Calu3 (cell line): ENCODE measurements at regions not wholly inside any gene's neighbourhood (a gene's known extent, or its start where the extent isn't known, plus 50 kb on each side); places are given as distances from the start of the nearest gene placed in this dataset.

Source experiments
- BruUV-seq: library from RNA; stranded (reverse); fragments of 400-500 nt; replicated peaks from 2 replicates; lab custom pipeline; 2021; lab: Mats Ljungman, UMichigan
- CTCF ChIA-PET: fragments of 300-600 bp; sonication (Branson Sonifier 250); formaldehyde crosslinking; loops from one replicate; lab custom pipeline; 2022; ENCODE audit warnings: antibody characterized with exemption; lab: Charles Lee
- DNase-seq: peaks from one replicate; pipeline ENCODE4 v3.0.0; 2022
- H3K27ac Mint-ChIP-seq: one replicate; pipeline ENCODE4 v1.8.0; 2022; ENCODE audit warnings: mixed read lengths; ENCODE audit not compliant: unreplicated experiment
- H3K27me3 Mint-ChIP-seq: one replicate; pipeline ENCODE4 v1.8.0; 2022; ENCODE audit warnings: mixed read lengths; ENCODE audit not compliant: unreplicated experiment
- H3K36me3 Mint-ChIP-seq: one replicate; pipeline ENCODE4 v1.8.0; 2022; ENCODE audit warnings: mild to moderate bottlenecking, moderate library complexity, mixed read lengths; ENCODE audit not compliant: insufficient read depth, unreplicated experiment
- H3K4me1 Mint-ChIP-seq: one replicate; pipeline ENCODE4 v1.8.0; 2022; ENCODE audit warnings: mild to moderate bottlenecking, low read depth, mixed read lengths; ENCODE audit not compliant: unreplicated experiment
- H3K4me3 Mint-ChIP-seq: one replicate; pipeline ENCODE4 v1.8.0; 2022; ENCODE audit warnings: mild to moderate bottlenecking, low read depth, moderate library complexity, mixed read lengths; ENCODE audit not compliant: unreplicated experiment
- H3K9me3 Mint-ChIP-seq: one replicate; pipeline ENCODE4 v1.8.0; 2022; ENCODE audit warnings: low read depth, mixed read lengths; ENCODE audit not compliant: unreplicated experiment
- CTCF ChIP-seq: fragments of 200-600 bp; IDR thresholded peaks from one replicate; pipeline ENCODE4 v1.8.0; 2022; ENCODE audit warnings: antibody characterized with exemption; ENCODE audit not compliant: unreplicated experiment
- intact Hi-C: fragments of 100-400 bp; cut with micrococcal nuclease; formaldehyde crosslinking; loops from one replicate; pipeline ENCODE4 v1.10.0; 2022; ENCODE audit not compliant: unreplicated experiment

- no peak overlapping the region for H3K4me3 Mint-ChIP-seq
Measured at GRCh38 chr3:72380711-72381493, 467.3 kb downstream of the SHQ1 start.

DNA sequence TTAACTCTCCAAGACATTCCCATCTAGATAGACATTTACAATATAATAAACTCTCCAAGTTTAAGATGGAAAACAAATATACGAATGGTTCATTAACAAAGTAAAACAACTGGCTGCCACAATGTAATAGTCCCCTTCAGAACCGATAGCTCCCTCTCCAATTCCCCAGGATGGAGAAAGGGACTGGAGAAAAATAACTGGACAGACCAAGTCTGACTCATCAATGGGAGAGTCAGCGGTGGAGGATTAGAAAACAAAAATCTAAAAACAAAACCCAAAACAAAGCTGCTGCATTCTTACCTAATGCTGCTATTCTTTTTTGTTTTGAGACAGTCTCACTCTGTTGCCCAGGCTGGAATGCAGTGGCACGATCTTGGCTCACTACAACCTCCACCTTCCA is 468.1 kb downstream of the SHQ1 start:
- Mint-ChIP-seq H3K27me3 (no peaks in the 10 kb centered on the region), H3K4me3 (no peak overlapping the region), H3K27ac (no peak overlapping the region), H3K4me1 (peaks cover 21% of the 10 kb centered on the region), H3K9me3 (no peaks in the 10 kb centered on the region), H3K36me3 (peaks cover 10% of the 10 kb centered on the region)
- intact Hi-C loops = loop anchor here (5.0 kb wide), 1 partner anchor 442 kb away; no protein-coding TSS in a partner anchor
- no peak for DNase-seq
- CTCF ChIA-PET = no interaction called here
- no peak for TF ChIP-seq CTCF
- BruUV-seq = no TSS peak

More at GRCh38 chr3:72380711-72381493, 467.3 kb downstream of the SHQ1 start:
- CTCF ChIA-PET = no interaction called here
- no peak for TF ChIP-seq CTCF
- peaks cover 11% of the 10 kb centered on the region for H3K36me3 Mint-ChIP-seq
- H3K4me1 Mint-ChIP-seq = peaks cover 21% of the 10 kb centered on the region
- BruUV-seq = no TSS peak
- H3K9me3 Mint-ChIP-seq = no peaks in the 10 kb centered on the region
- H3K27ac Mint-ChIP-seq = no peak overlapping the region
- intact Hi-C loops = loop anchor here (5.0 kb wide), 1 partner anchor 441 kb away; no protein-coding TSS in a partner anchor
- no peaks in the 10 kb centered on the region for H3K27me3 Mint-ChIP-seq
- DNase-seq = no peak

- H3K36me3 Mint-ChIP-seq = peaks cover 10% of the 10 kb centered on the region
- no peak for DNase-seq
- no peak overlapping the region for H3K4me3 Mint-ChIP-seq
- no peak for TF ChIP-seq CTCF
- peaks cover 16% of the 10 kb centered on the region for H3K4me1 Mint-ChIP-seq
- CTCF ChIA-PET = no interaction called here
- no peaks in the 10 kb centered on the region for H3K27me3 Mint-ChIP-seq
- H3K27ac Mint-ChIP-seq = no peak overlapping the region
- intact Hi-C loops = loop anchor here (5.0 kb wide), 1 partner anchor 443 kb away; no protein-coding TSS in a partner anchor
- no TSS peak for BruUV-seq
- H3K9me3 Mint-ChIP-seq = no peaks in the 10 kb centered on the region
Measured at GRCh38 chr3:72379500-72380187, 468.6 kb downstream of the SHQ1 start.

- Mint-ChIP-seq H3K36me3 (peaks cover 10% of the 10 kb centered on the region), H3K27me3 (no peaks in the 10 kb centered on the region), H3K9me3 (no peaks in the 10 kb centered on the region), H3K4me1 (peaks cover 13% of the 10 kb centered on the region), H3K27ac (no peak overlapping the region), H3K4me3 (no peak overlapping the region)
- CTCF ChIA-PET = no interaction called here
- DNase-seq = no peak
- TSS peak; percentile 63 for BruUV-seq
- TF ChIP-seq CTCF = no peak
- intact Hi-C loops = no loop called here
Measured at GRCh38 chr3:72378287-72378686, 470.0 kb downstream of the SHQ1 start.
